BLaER1 treated with 17β-estradiol and CSF1 and Interleukin-3, amounts not matched to agents 10 nM and 100 nM (cell line): ENCODE measurements at regions not wholly inside any gene's neighbourhood (a gene's known extent, or its start where the extent isn't known, plus 50 kb on each side); places are given as distances from the start of the nearest gene placed in this dataset.
A peak's percentile ranks its signal among the peaks of the same experiment; 100 is the strongest.

ENCODE experiments used
- H3K27ac ChIP-seq, 11 experiments: shearing (Covaris generic); formaldehyde crosslinking; 2 replicates each; pipeline ENCODE4 v1.8.1; 2022
- H3K27me3 ChIP-seq, 11 experiments: shearing (Covaris generic); formaldehyde crosslinking; 2 replicates each; pipeline ENCODE4 v1.8.1; 2022
- H3K36me3 ChIP-seq, 11 experiments: shearing (Covaris generic); formaldehyde crosslinking; 2 replicates each; pipeline ENCODE4 v1.8.1; 2022
- H3K4me1 ChIP-seq, 10 experiments: shearing (Covaris generic); formaldehyde crosslinking; 2 replicates each; pipeline ENCODE4 v1.8.1; 2022
- H3K4me2 ChIP-seq, 11 experiments: shearing (Covaris generic); formaldehyde crosslinking; 2 replicates each; pipeline ENCODE4 v1.8.1; 2022
- H3K4me3 ChIP-seq, 10 experiments: shearing (Covaris generic); formaldehyde crosslinking; 2 replicates each; pipeline ENCODE4 v1.8.1; 2022
- H3K9ac ChIP-seq, 11 experiments: shearing (Covaris generic); formaldehyde crosslinking; 2 replicates each; pipeline ENCODE4 v1.8.1; 2022
- H3K9me3 ChIP-seq, 11 experiments: shearing (Covaris generic); formaldehyde crosslinking; replicated peaks in 1 of 11; 2 replicates each; pipeline ENCODE4 v1.8.1; 2022
- H4K20me1 ChIP-seq, 11 experiments: shearing (Covaris generic); formaldehyde crosslinking; 2 replicates each; pipeline ENCODE4 v1.8.1; 2022
- Cebpa-rat ChIP-seq, 11 experiments: shearing (Covaris generic); IDR thresholded peaks; 2 replicates each; pipeline ENCODE4 v1.8.1; 2022

- peaks cover 2 to 53% (median 25%) of the 10 kb centered on the region in 10 experiments; a peak in 18 of 20 replicates for H3K4me1 ChIP-seq
- no peak overlapping the region for H3K9ac ChIP-seq
- peak overlapping the region in 4 of 11 experiments; percentile 8 to 24 (median 14); a peak in 1 of 22 replicates for H3K4me2 ChIP-seq
- no peaks in the 10 kb centered on the region for H3K27me3 ChIP-seq
- no peak for TF ChIP-seq Cebpa-rat (IDR thresholded peaks at IDR 0.05)
- no peaks in the 10 kb centered on the region for H4K20me1 ChIP-seq
- H3K27ac ChIP-seq, result no peak overlapping the region
- no peaks in the 10 kb centered on the region for H3K9me3 ChIP-seq
- H3K36me3 ChIP-seq, result no peaks in the 10 kb centered on the region
- no peak overlapping the region for H3K4me3 ChIP-seq
Measured at GRCh38 chr5:2330325-2331130, 420.9 kb downstream of the IRX2 start.

GRCh38 chr5:2329741-2330140 lies 421.7 kb downstream of the IRX2 start:
- no peaks in the 10 kb centered on the region for H4K20me1 ChIP-seq
- peaks cover 10 to 61% (median 32%) of the 10 kb centered on the region in 10 experiments; a peak in 19 of 20 replicates for H3K4me1 ChIP-seq
- H3K9me3 ChIP-seq, result no peaks in the 10 kb centered on the region
- H3K36me3 ChIP-seq, result no peaks in the 10 kb centered on the region
- no peak overlapping the region for H3K27ac ChIP-seq
- no peak overlapping the region for H3K9ac ChIP-seq
- TF ChIP-seq Cebpa-rat (IDR thresholded peaks at IDR 0.05), result no peak
- no peak overlapping the region for H3K4me3 ChIP-seq
- H3K27me3 ChIP-seq, result no peaks in the 10 kb centered on the region
- peak overlapping the region in 4 of 11 experiments; percentile 8 to 24 (median 20); a peak in 2 of 22 replicates for H3K4me2 ChIP-seq

DNA sequence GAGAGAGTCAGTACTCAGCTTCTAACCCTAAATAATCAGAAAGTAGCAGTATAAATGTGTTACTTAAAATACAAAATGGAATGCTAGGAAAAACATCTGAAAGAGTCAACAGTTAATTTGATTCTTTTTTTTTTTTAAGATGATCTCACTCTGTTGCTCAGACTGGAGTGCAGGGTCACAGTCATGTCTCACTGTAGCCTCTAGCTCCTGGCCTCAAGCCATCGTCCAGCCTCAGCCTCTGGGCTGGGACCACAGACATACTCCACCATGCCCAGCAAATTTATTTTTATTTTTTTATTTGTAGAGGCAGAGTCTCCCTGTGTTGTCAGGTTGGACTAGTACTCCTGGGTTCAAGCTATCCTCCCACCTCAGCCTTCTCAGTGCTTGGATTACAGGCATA lies 424.9 kb downstream of the IRX2 start:
- H3K4me1 ChIP-seq, result peaks cover 10 to 72% (median 42%) of the 10 kb centered on the region in 10 experiments; a peak in 19 of 20 replicates
- no peak overlapping the region for H3K9ac ChIP-seq
- no peaks in the 10 kb centered on the region for H3K27me3 ChIP-seq
- H3K36me3 ChIP-seq, result no peaks in the 10 kb centered on the region
- H3K4me2 ChIP-seq, result peak overlapping the region in 4 of 11 experiments; percentile 12 to 90 (median 46); a peak in 7 of 22 replicates
- H3K27ac ChIP-seq, result no peak overlapping the region
- H3K4me3 ChIP-seq, result no peak overlapping the region
- no peak for TF ChIP-seq Cebpa-rat (IDR thresholded peaks at IDR 0.05)
- H3K9me3 ChIP-seq, result peaks cover 8 to 17% (median 12%) of the 10 kb centered on the region in 11 experiments; a peak in 21 of 22 replicates
- no peaks in the 10 kb centered on the region for H4K20me1 ChIP-seq

GRCh38 chr5:2324788-2325187 lies 426.7 kb downstream of the IRX2 start:
- no peak for TF ChIP-seq Cebpa-rat (IDR thresholded peaks at IDR 0.05)
- Histone ChIP-seq H3K9ac (0 out of 22 replicates have a peak overlapping the region, but pooled peaks of 2 of the 11 experiments have one; percentile 10 to 58), H3K4me2 (peak overlapping the region in 10 of 11 experiments; percentile 20 to 90 (median 72); a peak in 18 of 22 replicates), H4K20me1 (no peaks in the 10 kb centered on the region), H3K36me3 (no peaks in the 10 kb centered on the region), H3K4me1 (peaks cover 10 to 65% (median 41%) of the 10 kb centered on the region in 10 experiments; a peak in 19 of 20 replicates), H3K4me3 (no peak overlapping the region), H3K27me3 (no peaks in the 10 kb centered on the region), H3K27ac (no peak overlapping the region), H3K9me3 (peaks cover 8 to 17% (median 12%) of the 10 kb centered on the region in 11 experiments; a peak in 21 of 22 replicates)

DNA sequence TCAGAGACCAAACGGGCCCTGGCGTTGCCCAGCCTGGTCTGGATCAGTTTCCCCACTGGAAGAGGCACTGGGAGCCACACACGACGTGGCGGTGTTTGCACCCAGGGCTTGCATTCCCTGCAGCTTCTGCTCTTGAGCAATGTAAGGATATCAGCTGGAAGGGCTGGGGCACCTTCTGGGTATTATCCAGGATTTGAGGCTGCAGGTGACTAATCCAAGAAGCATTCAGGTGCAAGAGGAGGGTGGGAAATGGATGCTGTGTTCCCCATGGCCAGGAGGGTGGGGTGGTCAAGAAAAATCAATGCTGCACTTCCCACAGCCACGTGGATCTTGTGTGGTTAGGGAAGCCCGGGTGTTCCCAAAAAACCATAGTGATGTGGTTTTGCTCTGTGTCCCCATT lies 430.9 kb downstream of the IRX2 start:
- H3K4me2 ChIP-seq, result no peak overlapping the region
- H3K27ac ChIP-seq, result no peak overlapping the region
- H3K27me3 ChIP-seq, result no peaks in the 10 kb centered on the region
- H3K4me1 ChIP-seq, result peaks cover 9 to 35% (median 18%) of the 10 kb centered on the region in 10 experiments; a peak in 19 of 20 replicates
- H3K9me3 ChIP-seq, result peaks cover 13 to 26% (median 20%) of the 10 kb centered on the region in 11 experiments
- H3K9ac ChIP-seq, result no peak overlapping the region
- H3K4me3 ChIP-seq, result no peak overlapping the region
- peaks cover 0 to 2% (median 0%) of the 10 kb centered on the region in 11 experiments; a peak in 2 of 22 replicates for H3K36me3 ChIP-seq
- no peaks in the 10 kb centered on the region for H4K20me1 ChIP-seq
- TF ChIP-seq Cebpa-rat (IDR thresholded peaks at IDR 0.05), result no peak

GRCh38 chr5:2317540-2317939 lies 433.9 kb downstream of the IRX2 start:
- Histone ChIP-seq H3K36me3 (peaks cover 0 to 4% (median 0%) of the 10 kb centered on the region in 11 experiments; a peak in 2 of 22 replicates), H3K9me3 (peaks cover 10 to 30% (median 21%) of the 10 kb centered on the region in 11 experiments), H3K4me2 (peak overlapping the region in 6 of 11 experiments; percentile 16 to 45 (median 30); a peak in 9 of 22 replicates), H3K4me3 (no peak overlapping the region), H4K20me1 (no peaks in the 10 kb centered on the region), H3K27me3 (no peaks in the 10 kb centered on the region), H3K9ac (no peak overlapping the region), H3K4me1 (peaks cover 0 to 9% (median 0%) of the 10 kb centered on the region in 10 experiments; a peak in 7 of 20 replicates), H3K27ac (no peak overlapping the region)
- no peak for TF ChIP-seq Cebpa-rat (IDR thresholded peaks at IDR 0.05)

DNA sequence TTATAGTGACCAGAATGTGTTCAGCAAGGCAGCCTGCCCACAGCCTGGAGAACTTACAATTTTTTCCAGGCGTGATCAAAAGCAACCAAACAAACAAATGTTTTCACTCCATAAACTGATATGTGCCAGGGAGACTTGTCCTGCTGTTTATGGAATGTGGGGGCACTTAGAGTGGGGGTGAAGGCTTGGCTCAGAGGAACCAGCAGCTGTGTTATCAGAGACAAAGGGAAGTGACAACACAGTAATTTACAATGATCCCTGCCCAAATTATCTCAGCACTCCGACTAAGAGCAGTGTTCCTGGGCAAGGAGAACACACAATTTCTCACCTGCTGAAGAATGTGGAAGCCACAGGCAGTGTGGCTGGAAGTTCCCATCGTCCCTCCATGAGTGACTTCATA lies 429.1 kb upstream of the IRX4 start:
- no peak for TF ChIP-seq Cebpa-rat (IDR thresholded peaks at IDR 0.05)
- Histone ChIP-seq H3K27ac (no peak overlapping the region), H3K9ac (no peak overlapping the region), H3K9me3 (peaks cover 10 to 29% (median 21%) of the 10 kb centered on the region in 11 experiments), H3K4me1 (no peaks in the 10 kb centered on the region), H3K36me3 (peaks cover 0 to 4% (median 0%) of the 10 kb centered on the region in 11 experiments; a peak in 2 of 22 replicates), H3K4me2 (no peak overlapping the region), H3K4me3 (no peak overlapping the region), H3K27me3 (no peaks in the 10 kb centered on the region), H4K20me1 (no peaks in the 10 kb centered on the region)

GRCh38 chr5:2310946-2311345 lies 428.2 kb upstream of the IRX4 start:
- Histone ChIP-seq H3K27me3 (no peaks in the 10 kb centered on the region), H3K36me3 (peaks cover 0 to 4% (median 0%) of the 10 kb centered on the region in 11 experiments; a peak in 2 of 22 replicates)
- TF ChIP-seq Cebpa-rat (IDR thresholded peaks at IDR 0.05), result no peak

GRCh38 chr5:2307631-2308030 lies 424.9 kb upstream of the IRX4 start:
- Histone ChIP-seq H3K4me3 (no peak overlapping the region), H3K27ac (no peak overlapping the region), H3K36me3 (no peaks in the 10 kb centered on the region), H3K4me2 (no peak overlapping the region), H4K20me1 (no peaks in the 10 kb centered on the region), H3K9me3 (0 out of 22 replicates have a peak, but pooled peaks cover 0 to 6% (median 0%) of the 10 kb centered on the region in 11 experiments), H3K4me1 (no peaks in the 10 kb centered on the region), H3K27me3 (no peaks in the 10 kb centered on the region), H3K9ac (no peak overlapping the region)
- TF ChIP-seq Cebpa-rat (IDR thresholded peaks at IDR 0.05), result no peak

More at GRCh38 chr5:2310946-2311345, 428.2 kb upstream of the IRX4 start:
- Histone ChIP-seq H4K20me1 (no peaks in the 10 kb centered on the region), H3K4me1 (no peaks in the 10 kb centered on the region), H3K27ac (no peak overlapping the region), H3K4me3 (no peak overlapping the region), H3K4me2 (no peak overlapping the region), H3K9me3 (peaks cover 10 to 26% (median 15%) of the 10 kb centered on the region in 11 experiments), H3K9ac (no peak overlapping the region)
